Activated CD8-positive, alpha-beta T cell treated with anti-CD3 and anti-CD28 coated beads for 36 hours (primary cell): ENCODE measurements at regions not wholly inside any gene's neighbourhood (a gene's known extent, or its start where the extent isn't known, plus 50 kb on each side); places are given as distances from the start of the nearest gene placed in this dataset.

Experiments
- ATAC-seq: fragments of 200-7000 bp; cut with Tn5 transposase; one replicate; pipeline ENCODE4 v1.10.0; 2021; ENCODE audit warnings: mild to moderate bottlenecking, moderate library complexity
- CTCF ChIA-PET: fragments of 350-600 bp; sonication (Branson Sonifier 250); formaldehyde crosslinking; loops from one replicate; lab custom pipeline; 2021; ENCODE audit warnings: antibody characterized with exemption; lab: Charles Lee
- POLR2A ChIA-PET: fragments of 350-600 bp; sonication (Branson Sonifier 250); formaldehyde crosslinking; loops from one replicate; lab custom pipeline; 2021; ENCODE audit warnings: antibody characterized with exemption; lab: Charles Lee
- DNase-seq: peaks from one replicate; pipeline ENCODE4 v3.0.0-alpha.2; 2020
- H3K27ac Mint-ChIP-seq: one replicate; pipeline ENCODE4 v1.8.0; 2021; ENCODE audit warnings: mild to moderate bottlenecking, mixed read lengths
- H3K27me3 Mint-ChIP-seq: one replicate; pipeline ENCODE4 v1.8.0; 2021; ENCODE audit warnings: mixed read lengths
- H3K36me3 Mint-ChIP-seq: one replicate; pipeline ENCODE4 v1.8.0; 2021; ENCODE audit warnings: low read depth, mixed read lengths
- H3K4me1 Mint-ChIP-seq: one replicate; pipeline ENCODE4 v1.8.0; 2021; ENCODE audit warnings: low read depth, mixed read lengths
- H3K4me3 Mint-ChIP-seq: one replicate; pipeline ENCODE4 v1.8.0; 2021; ENCODE audit warnings: mild to moderate bottlenecking, moderate library complexity, mixed read lengths
- H3K9me3 Mint-ChIP-seq: one replicate; pipeline ENCODE4 v1.8.0; 2021; ENCODE audit warnings: mixed read lengths
- CTCF ChIP-seq: fragments of 200-600 bp; IDR thresholded peaks from one replicate; pipeline ENCODE4 v1.8.0; 2022; ENCODE audit warnings: antibody characterized with exemption, mild to moderate bottlenecking
- intact Hi-C: fragments of 100-400 bp; cut with micrococcal nuclease; formaldehyde crosslinking; loops from one replicate; pipeline ENCODE4 v1.10.0; 2022

GRCh38 chr3:87175732-87176131, 51.4 kb upstream of the CHMP2B start:
- H3K36me3 Mint-ChIP-seq, result no peaks in the 10 kb centered on the region
- H3K4me3 Mint-ChIP-seq, result no peak overlapping the region
- ATAC-seq (no peak), DNase-seq (no peak)
- H3K4me1 Mint-ChIP-seq, result no peaks in the 10 kb centered on the region
- H3K27ac Mint-ChIP-seq, result no peak overlapping the region
- ChIA-PET CTCF (interaction anchor here (0.6 to 0.7 kb wide), 3 partner anchors 9 to 48 kb away, joined by 3 read pairs; no protein-coding TSS in a partner anchor), POLR2A (interaction anchor here (0.7 kb wide), 1 partner anchor 86 kb away, joined by 3 read pairs; no protein-coding TSS in a partner anchor)
- intact Hi-C loops, result no loop called here
- no peaks in the 10 kb centered on the region for H3K9me3 Mint-ChIP-seq
- H3K27me3 Mint-ChIP-seq, result peaks cover 5% of the 10 kb centered on the region
- no peak for TF ChIP-seq CTCF

- ATAC-seq (no peak), DNase-seq (no peak)
- Mint-ChIP-seq H3K9me3 (no peaks in the 10 kb centered on the region), H3K4me3 (no peak overlapping the region), H3K27me3 (peaks cover 3% of the 10 kb centered on the region), H3K27ac (no peak overlapping the region), H3K36me3 (no peaks in the 10 kb centered on the region), H3K4me1 (no peaks in the 10 kb centered on the region)
- POLR2A ChIA-PET, result no interaction called here
- CTCF ChIA-PET, result interaction anchor here (1.7 kb wide), 1 partner anchor 471 kb away, joined by 4 read pairs; no protein-coding TSS in a partner anchor
- no peak for TF ChIP-seq CTCF
- intact Hi-C loops, result no loop called here
Observed at GRCh38 chr3:87173776-87174175, 53.3 kb upstream of the CHMP2B start.

- H3K4me1 Mint-ChIP-seq, result no peaks in the 10 kb centered on the region
- peaks cover 6% of the 10 kb centered on the region for H3K27me3 Mint-ChIP-seq
- no peaks in the 10 kb centered on the region for H3K9me3 Mint-ChIP-seq
- intact Hi-C loops, result no loop called here
- no peak for TF ChIP-seq CTCF
- H3K36me3 Mint-ChIP-seq, result no peaks in the 10 kb centered on the region
- POLR2A ChIA-PET, result no interaction called here
- no peak overlapping the region for H3K27ac Mint-ChIP-seq
- CTCF ChIA-PET, result interaction anchor here (1.7 kb wide), 1 partner anchor 471 kb away, joined by 4 read pairs; no protein-coding TSS in a partner anchor
- H3K4me3 Mint-ChIP-seq, result no peak overlapping the region
- DNase-seq, result no peak
- no peak for ATAC-seq
Observed at GRCh38 chr3:87173071-87173470, 54.0 kb upstream of the CHMP2B start.

- ChIA-PET CTCF (interaction anchor here (0.6 to 3.7 kb wide), 22 partner anchors 10 to 470 kb away, joined by 3 to 34 read pairs (median 4); no protein-coding TSS in a partner anchor), POLR2A (no interaction called here)
- H3K4me3 Mint-ChIP-seq, result no peak overlapping the region
- intact Hi-C loops, result loop anchor here (10.0 kb wide), 1 partner anchor 393 kb away; no protein-coding TSS in a partner anchor
- no peak overlapping the region for H3K27ac Mint-ChIP-seq
- no peaks in the 10 kb centered on the region for H3K36me3 Mint-ChIP-seq
- peaks cover 3% of the 10 kb centered on the region for H3K4me1 Mint-ChIP-seq
- ATAC-seq, result peak; percentile 61
- peak; percentile 43 for DNase-seq
- peaks cover 7% of the 10 kb centered on the region for H3K27me3 Mint-ChIP-seq
- peak; percentile 63 for TF ChIP-seq CTCF
- H3K9me3 Mint-ChIP-seq, result no peaks in the 10 kb centered on the region
Observed at GRCh38 chr3:87167628-87168456, 59.3 kb upstream of the CHMP2B start.

- DNase-seq (no peak), ATAC-seq (no peak)
- Mint-ChIP-seq H3K4me3 (no peak overlapping the region), H3K9me3 (no peaks in the 10 kb centered on the region), H3K27ac (no peak overlapping the region), H3K36me3 (no peaks in the 10 kb centered on the region), H3K4me1 (peaks cover 3% of the 10 kb centered on the region), H3K27me3 (peaks cover 10% of the 10 kb centered on the region)
- ChIA-PET CTCF (no interaction called here), POLR2A (no interaction called here)
- intact Hi-C loops, result loop anchor here (10.0 kb wide), 1 partner anchor 389 kb away; no protein-coding TSS in a partner anchor
- no peak for TF ChIP-seq CTCF
Observed at GRCh38 chr3:87164245-87164644, 62.9 kb upstream of the CHMP2B start.
